Stimulated activated naive CD8-positive, alpha-beta T cell treated with anti-CD3 and anti-CD28 coated beads, Interleukin-15, amount 100 ng/mL, for 72 hours (primary cell): ENCODE measurements at regions not wholly inside any gene's neighbourhood (a gene's known extent, or its start where the extent isn't known, plus 50 kb on each side); places are given as distances from the start of the nearest gene placed in this dataset.
"Not testable (repeated sequence)": the region's sequence is repeated elsewhere in the genome, so short reads cannot be mapped to it uniquely, and the experiment has no call there.

Experiments
- ATAC-seq: fragments of 150-1000 bp; cut with Tn5 transposase; 2 replicates; pipeline ENCODE4 v1.10.0; 2021; ENCODE audit warnings: mild to moderate bottlenecking, moderate library complexity
- DNase-seq, 2 donors: peaks; one replicate each; pipeline ENCODE4 v3.0.0; 2021 to 2022
- H3K27ac Mint-ChIP-seq, 2 donors: one replicate each; pipeline ENCODE4 v1.8.0; 2022; ENCODE audit warnings: mild to moderate bottlenecking in 2 of 2, mixed read lengths in 2 of 2, moderate library complexity in 2 of 2
- H3K27me3 Mint-ChIP-seq: one replicate; pipeline ENCODE4 v1.8.0; 2022; ENCODE audit warnings: mixed read lengths
- H3K4me1 Mint-ChIP-seq: one replicate; pipeline ENCODE4 v1.8.0; 2022; ENCODE audit warnings: mild to moderate bottlenecking, mixed read lengths
- H3K4me3 Mint-ChIP-seq, 2 donors: one replicate each; pipeline ENCODE4 v1.8.0; 2022; ENCODE audit warnings: mild to moderate bottlenecking in 2 of 2, mixed read lengths in 2 of 2, moderate library complexity in 1 of 2
- H3K9me3 Mint-ChIP-seq, 2 donors: one replicate each; pipeline ENCODE4 v1.8.0; 2022; ENCODE audit warnings: mixed read lengths in 2 of 2

DNA sequence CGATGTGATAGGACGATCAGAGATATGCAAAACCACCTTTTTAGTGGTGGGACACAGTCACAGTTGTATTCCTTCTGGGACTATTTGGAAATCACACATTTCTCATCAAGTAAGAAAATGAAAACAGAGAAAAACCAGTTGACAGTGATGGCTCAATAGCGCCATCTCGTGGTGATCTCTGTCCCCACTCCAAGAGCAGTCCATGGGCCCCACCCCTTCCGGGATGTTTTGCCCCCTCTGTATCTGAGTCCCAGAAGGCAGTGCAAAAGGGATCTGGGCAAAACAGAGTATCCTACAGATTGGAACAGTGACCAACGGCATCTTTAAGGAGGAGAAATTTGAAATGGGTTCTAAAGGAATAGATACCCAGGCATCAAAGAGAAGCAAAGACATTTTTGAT lies 155.5 kb downstream of the NPIPA8 start:
- not testable (repeated sequence) for H3K4me1 Mint-ChIP-seq, H3K27me3 Mint-ChIP-seq, H3K4me3 Mint-ChIP-seq, DNase-seq, H3K9me3 Mint-ChIP-seq, H3K27ac Mint-ChIP-seq
- peak; percentile 60 for ATAC-seq

DNA sequence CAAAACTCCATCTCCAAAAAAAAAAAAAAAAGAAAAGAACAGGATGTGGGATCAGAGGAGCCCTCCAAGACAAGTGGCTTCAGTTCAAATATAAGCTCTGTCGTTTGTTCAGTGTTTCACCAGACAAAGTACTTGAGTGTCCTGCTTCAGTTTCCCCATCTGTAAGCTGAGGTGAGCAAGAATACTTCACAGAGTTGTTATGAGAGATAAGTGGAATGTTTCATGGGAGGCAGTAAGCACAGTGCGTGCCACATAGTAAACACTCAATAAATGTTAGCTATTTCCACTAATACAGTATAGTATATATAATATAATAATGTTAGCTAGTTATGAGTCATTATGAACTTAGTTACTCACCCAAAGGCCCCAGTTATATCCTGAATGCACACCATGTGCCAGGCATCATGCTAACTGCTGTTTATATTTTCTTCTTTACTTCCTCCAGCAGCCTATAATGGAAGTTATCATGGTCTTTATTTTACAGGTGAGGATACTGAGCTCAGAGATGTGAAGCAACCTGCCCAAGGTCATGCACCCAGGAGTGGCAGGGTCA lies 162.5 kb downstream of the NPIPA8 start:
- not testable (repeated sequence) for ATAC-seq, H3K9me3 Mint-ChIP-seq, H3K27ac Mint-ChIP-seq, DNase-seq, H3K4me1 Mint-ChIP-seq, H3K27me3 Mint-ChIP-seq, H3K4me3 Mint-ChIP-seq

DNA sequence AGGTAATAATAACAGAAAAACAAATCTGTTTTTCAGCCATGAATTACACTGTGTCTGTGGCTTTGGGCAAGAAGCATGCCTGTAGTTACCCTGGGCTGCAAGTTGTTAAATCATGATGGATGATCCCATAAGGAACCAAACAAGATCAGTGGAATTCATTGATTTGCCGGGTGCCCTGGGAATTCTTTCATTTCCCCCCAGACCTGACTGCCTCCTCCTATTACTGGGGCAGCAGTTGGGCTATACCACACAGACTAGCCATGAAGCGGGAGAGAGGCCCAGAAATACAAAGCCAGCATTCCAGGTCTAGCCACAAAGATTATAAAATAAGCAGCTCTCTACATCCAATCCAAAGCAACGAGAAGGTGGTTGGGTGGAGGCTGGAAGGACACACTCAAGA lies 174.2 kb downstream of the NPIPA8 start:
- H3K27me3 Mint-ChIP-seq: peaks cover 13% of the 10 kb centered on the region
- H3K27ac Mint-ChIP-seq, H3K9me3 Mint-ChIP-seq, DNase-seq, H3K4me3 Mint-ChIP-seq, ATAC-seq, H3K4me1 Mint-ChIP-seq: not testable (repeated sequence)

DNA sequence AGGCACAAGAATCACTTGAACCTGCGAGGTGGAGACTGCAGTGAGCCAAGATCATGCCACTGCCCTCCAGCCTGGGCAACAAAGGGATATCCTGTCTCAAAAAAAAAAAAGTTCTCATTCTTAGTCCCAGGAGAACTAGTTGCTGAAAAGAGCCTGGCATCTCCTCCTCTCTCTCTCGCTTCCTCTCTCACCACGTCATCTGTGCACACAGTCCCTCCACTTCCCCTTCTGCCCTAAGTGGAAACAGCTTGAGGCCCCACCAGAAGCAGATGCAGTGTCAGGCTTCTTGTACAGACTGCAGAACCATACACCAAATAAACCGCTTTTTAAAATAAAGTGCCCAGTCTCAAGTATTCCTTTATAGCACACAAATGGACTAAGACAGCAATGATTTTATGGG lies 175.3 kb downstream of the NPIPA8 start:
- peaks cover 13% of the 10 kb centered on the region for H3K27me3 Mint-ChIP-seq
- H3K9me3 Mint-ChIP-seq, H3K4me1 Mint-ChIP-seq, DNase-seq, H3K4me3 Mint-ChIP-seq, ATAC-seq, H3K27ac Mint-ChIP-seq: not testable (repeated sequence)

DNA sequence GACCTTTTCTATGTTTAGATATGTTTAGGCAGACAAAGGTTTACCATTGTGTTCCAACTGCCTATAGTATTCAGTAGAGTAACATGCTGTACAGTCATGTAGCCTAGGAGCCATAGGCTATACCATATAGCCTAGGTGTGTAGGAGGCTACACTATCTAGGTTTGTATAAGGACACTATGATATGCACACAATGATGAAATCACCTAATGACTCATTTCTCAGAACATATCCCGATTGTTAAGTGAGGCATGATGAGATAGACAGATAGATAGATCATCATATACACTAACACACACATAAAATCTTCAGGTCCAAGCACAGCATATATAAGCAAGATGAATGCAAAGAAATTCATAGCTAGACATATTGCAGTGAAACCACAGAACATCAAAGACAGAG lies 177.4 kb downstream of the NPIPA8 start:
- not testable (repeated sequence) for ATAC-seq, H3K27ac Mint-ChIP-seq, H3K4me1 Mint-ChIP-seq, DNase-seq, H3K9me3 Mint-ChIP-seq, H3K4me3 Mint-ChIP-seq
- H3K27me3 Mint-ChIP-seq: peaks cover 13% of the 10 kb centered on the region

DNA sequence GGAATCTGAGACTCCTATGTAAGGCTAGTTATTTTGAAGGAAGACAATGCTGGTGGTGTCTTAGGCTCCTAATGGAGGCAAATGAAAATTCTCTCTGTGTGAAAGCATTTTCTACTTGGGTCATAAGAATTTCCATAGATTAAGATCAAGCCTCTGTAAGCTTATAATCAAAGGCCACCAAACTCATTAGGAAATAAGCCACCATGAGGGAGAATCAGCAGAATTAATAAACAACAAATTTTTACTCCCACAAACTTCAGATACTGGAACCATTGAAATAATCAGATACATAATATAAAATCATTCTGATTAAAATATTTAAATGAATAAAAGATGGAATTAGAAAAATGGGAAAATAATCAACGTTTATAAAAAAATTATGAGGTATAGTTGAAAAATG lies 178.7 kb downstream of the NPIPA8 start:
- H3K27ac Mint-ChIP-seq, ATAC-seq, H3K4me3 Mint-ChIP-seq, DNase-seq, H3K4me1 Mint-ChIP-seq, H3K9me3 Mint-ChIP-seq: not testable (repeated sequence)
- H3K27me3 Mint-ChIP-seq: peaks cover 13% of the 10 kb centered on the region

DNA sequence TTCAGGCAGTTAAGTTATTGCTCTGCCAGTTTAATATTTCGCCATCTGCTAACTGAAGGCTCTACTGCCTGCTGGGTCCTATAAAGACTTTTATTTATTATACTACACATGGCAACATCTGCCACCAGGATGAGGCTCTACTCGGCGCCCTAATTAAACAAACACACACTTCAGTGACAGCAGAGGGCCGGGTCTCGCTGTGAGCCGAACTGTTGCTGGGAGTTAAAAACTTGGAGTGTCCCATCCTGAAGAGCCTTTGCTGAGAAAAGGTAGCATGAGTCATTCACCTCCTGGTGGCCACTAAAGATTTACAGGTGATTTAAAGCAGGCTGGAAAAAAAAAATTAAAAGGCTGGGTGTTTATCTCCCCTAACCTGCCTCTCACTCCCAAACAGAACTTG lies 183.7 kb downstream of the NPIPA8 start:
- H3K4me1 Mint-ChIP-seq: not testable (repeated sequence)

DNA sequence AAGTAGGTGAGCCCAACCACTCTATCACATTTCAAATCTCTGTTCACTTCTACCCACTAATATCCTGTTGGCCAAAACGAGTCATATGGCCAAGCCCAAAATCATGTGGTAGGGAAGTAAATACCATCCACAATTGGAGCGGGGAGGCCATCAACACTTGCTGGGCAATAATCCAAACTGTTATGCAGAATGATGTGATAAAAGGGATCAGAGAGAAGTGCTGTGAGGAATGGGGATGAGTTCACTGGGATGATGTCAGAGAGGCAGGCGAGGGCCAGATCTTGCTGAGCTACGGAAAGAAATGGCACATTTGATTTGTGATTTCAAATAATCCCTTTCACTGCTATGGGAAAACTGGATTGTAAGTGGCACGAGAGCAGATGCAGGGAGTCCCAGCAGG lies 188.4 kb downstream of the NPIPA8 start:
- H3K4me3 Mint-ChIP-seq, H3K4me1 Mint-ChIP-seq, ATAC-seq, H3K27me3 Mint-ChIP-seq, H3K9me3 Mint-ChIP-seq, H3K27ac Mint-ChIP-seq, DNase-seq: not testable (repeated sequence)

More for the DNA sequence above, 183.7 kb downstream of the NPIPA8 start:
- H3K27ac Mint-ChIP-seq, ATAC-seq, H3K9me3 Mint-ChIP-seq, H3K27me3 Mint-ChIP-seq, H3K4me3 Mint-ChIP-seq, DNase-seq: not testable (repeated sequence)

DNA sequence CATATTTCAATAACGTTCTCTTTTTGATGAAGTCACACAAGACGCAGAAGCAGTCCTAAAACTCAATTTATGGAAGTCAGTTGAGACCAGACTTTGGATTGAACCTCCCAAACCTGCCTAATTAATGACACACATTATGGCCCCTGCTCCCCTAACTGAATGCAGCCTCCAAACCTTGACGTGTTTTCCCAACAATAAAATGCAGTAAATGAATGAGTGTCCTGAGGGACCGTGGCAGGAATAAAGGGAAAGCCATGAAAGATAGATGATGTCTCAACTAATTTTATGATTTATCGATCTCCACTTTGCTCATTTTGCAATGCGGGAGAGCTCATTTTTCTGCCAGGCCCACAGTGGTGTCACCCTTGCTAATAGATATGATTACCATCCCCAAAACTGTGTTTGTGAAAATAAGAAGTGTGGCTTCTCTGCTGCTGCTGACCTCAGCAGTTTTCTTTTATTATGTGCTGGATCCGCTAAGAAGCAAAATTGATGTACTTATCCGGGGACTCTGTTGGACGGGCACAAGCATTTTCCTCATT lies 189.9 kb downstream of the NPIPA8 start:
- H3K27ac Mint-ChIP-seq, H3K4me1 Mint-ChIP-seq, ATAC-seq, H3K9me3 Mint-ChIP-seq, DNase-seq, H3K27me3 Mint-ChIP-seq, H3K4me3 Mint-ChIP-seq: not testable (repeated sequence)

DNA sequence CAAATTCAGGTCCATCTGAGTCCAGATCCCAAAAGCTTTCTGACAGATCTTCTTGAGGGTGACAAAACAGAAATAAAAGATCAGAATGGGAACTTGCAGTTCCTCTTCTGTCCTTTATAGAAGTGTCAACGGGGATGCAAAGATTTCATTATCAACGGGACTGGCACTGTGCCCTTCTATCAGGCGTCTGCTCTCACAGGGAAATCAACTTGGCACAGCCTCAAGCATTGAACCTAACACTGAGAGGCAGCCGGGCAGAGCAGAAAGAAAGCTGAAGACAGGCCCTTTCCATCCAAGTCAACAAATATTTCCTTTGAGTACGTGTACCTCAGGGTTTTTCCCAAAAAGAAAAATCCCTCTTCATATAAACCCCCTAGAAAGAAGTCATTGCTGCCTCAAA lies 194.5 kb downstream of the NPIPA8 start:
- not testable (repeated sequence) for DNase-seq, H3K27me3 Mint-ChIP-seq, ATAC-seq, H3K4me3 Mint-ChIP-seq, H3K27ac Mint-ChIP-seq, H3K9me3 Mint-ChIP-seq, H3K4me1 Mint-ChIP-seq

DNA sequence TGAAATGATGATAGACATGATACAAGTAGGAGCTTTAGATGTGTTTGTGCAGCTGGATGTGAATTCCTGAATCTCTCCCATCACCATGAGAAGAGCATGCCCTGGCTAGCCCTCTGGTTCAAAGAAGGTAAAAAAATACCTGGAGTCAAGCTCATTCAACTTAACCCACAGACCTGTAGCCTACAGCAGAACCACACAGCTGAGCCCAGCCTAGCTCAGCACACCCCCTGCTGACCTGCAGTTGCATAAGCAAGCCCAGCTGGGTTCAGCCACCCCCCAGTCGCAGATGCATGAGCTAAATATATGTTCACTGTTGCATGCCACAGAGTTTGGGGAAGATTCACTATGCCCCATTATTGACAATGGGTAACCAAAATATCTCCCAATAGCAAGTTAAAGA lies 200.2 kb downstream of the NPIPA8 start:
- H3K4me1 Mint-ChIP-seq, DNase-seq, H3K27ac Mint-ChIP-seq, H3K4me3 Mint-ChIP-seq, H3K27me3 Mint-ChIP-seq, ATAC-seq, H3K9me3 Mint-ChIP-seq: not testable (repeated sequence)

DNA sequence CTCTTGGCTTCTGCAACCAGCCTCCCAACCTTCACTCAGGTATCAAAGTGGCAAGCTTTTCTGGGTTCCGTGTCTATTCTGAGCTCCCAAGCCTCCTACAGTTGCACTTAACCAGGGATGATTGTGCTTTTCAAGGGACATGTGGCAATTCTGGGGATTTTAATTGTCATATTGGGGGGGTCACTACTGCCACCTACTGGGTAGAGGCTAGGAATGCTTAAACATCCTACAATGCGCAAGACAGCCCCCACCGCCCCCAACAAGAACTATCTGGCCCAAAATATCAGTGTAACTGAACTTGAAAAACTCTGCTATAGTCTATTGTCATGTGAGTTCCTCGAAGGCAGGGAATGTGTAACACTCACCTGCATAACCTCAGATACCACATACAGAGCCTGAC lies 201.5 kb downstream of the NPIPA8 start:
- not testable (repeated sequence) for H3K27ac Mint-ChIP-seq, H3K4me1 Mint-ChIP-seq, H3K9me3 Mint-ChIP-seq, H3K4me3 Mint-ChIP-seq, DNase-seq, ATAC-seq, H3K27me3 Mint-ChIP-seq

DNA sequence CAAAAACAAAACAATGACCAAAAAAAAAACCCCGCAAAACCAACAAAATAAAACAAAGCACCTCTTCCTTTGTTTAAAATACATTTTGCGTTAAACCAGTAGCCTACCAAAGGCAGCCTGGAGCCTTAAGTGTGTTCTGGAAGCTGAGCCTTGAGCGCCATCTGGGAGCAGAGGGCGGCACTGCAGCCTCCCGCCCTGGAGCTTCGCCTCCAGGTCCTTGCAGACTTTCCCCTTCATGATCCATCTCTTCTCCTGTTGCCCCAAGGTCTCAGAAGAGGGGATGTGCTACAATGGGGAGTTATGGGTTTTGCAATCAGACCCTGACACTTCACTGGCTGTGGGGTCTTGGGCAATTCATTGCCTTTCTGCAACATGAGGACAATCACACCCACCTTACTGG lies 204.9 kb downstream of the NPIPA8 start:
- peak; percentile 62 for ATAC-seq
- not testable (repeated sequence) for H3K4me3 Mint-ChIP-seq, DNase-seq, H3K27ac Mint-ChIP-seq, H3K27me3 Mint-ChIP-seq, H3K4me1 Mint-ChIP-seq, H3K9me3 Mint-ChIP-seq

DNA sequence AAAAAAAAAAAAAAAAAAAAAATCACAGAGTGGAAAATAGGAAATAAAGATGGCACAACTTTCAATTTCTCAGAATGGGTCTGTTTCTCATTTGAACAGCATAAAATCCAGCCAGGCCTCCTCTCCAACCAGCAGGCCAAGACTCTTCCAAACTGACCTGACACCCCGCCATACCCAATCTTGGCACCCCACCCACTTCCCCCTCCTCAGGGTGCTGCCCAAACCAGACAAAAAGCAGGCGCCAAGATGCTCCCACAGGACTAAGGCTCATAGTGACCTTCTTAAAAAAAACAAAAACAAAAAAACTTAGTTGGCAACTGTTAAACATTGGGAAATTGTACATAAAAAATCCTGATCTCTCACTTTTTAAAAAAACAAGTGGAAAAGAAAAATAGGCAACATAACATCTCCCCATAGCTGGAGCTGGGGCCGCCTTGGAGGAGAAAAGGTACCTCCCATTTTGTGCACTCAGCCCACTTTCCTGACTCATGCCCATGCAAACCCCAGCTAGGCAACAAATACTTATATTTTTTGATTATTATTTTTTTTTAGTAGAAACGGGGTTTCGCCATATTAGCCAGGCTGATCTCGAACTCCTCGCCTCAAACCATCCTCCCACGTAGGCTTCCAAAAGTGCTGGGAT lies 205.9 kb downstream of the NPIPA8 start:
- not testable (repeated sequence) for H3K27me3 Mint-ChIP-seq, H3K27ac Mint-ChIP-seq, H3K4me1 Mint-ChIP-seq, H3K4me3 Mint-ChIP-seq, ATAC-seq, DNase-seq, H3K9me3 Mint-ChIP-seq

DNA sequence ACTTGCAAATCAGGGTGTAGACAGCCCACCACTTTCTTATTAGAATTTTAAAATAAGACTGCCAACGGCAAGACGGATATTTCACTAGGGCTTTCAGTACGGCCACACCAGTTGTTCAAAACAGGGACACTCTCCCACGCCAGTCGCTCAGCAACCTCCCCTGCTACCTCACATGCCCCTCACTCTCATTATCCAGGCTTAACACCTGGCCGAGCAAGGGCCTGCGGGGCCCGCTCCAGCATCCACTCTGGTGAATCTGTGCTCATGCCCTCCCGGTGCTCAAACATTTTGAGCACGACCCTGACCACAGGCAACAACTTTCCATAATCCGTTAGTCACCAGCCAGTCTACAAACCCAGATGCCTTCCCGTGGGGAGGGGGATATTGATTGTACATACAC lies 209.5 kb downstream of the NPIPA8 start:
- not testable (repeated sequence) for H3K9me3 Mint-ChIP-seq, H3K4me1 Mint-ChIP-seq, H3K27me3 Mint-ChIP-seq, DNase-seq, ATAC-seq, H3K27ac Mint-ChIP-seq, H3K4me3 Mint-ChIP-seq

DNA sequence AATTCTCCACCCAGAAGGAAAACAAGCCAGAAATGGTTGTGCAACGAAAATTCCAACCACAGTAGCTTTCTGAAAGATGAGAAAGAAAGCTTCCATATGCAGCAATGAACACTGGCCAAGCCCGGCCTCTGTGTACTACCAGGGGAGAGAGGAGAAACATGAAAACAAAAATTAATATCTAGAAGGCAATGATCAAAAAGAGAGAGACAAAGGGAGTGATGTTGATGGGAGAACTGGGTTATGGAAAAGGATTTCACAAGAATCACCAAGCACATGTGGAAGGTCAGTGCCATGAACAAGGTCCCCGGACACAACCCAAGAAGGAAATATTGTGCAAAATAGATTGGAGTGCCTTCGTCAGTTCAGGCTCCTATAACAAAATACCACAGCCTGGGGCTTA lies 217.4 kb downstream of the NPIPA8 start:
- not testable (repeated sequence) for H3K4me1 Mint-ChIP-seq, ATAC-seq, H3K27ac Mint-ChIP-seq, DNase-seq, H3K4me3 Mint-ChIP-seq, H3K27me3 Mint-ChIP-seq, H3K9me3 Mint-ChIP-seq

DNA sequence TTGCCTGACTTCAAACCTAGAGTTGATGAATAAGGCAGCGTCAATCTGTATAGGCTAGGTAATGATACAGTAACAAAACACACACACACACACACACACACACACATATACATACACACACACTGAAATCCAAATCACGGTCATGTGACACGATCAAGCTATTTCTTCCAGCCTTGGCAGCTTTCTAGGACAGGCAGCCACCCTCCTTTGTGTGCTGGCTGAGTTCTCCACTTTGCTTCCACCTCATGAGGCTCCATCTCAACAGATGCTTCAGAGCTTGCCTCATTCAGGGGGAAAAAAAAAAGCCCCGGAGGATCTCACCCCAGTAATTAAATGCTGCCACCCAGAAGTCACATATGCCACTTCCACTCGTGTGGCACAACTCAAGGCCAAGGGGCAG lies 217.9 kb downstream of the NPIPA8 start:
- not testable (repeated sequence) for H3K9me3 Mint-ChIP-seq, H3K4me1 Mint-ChIP-seq, DNase-seq, H3K27ac Mint-ChIP-seq, H3K27me3 Mint-ChIP-seq, H3K4me3 Mint-ChIP-seq, ATAC-seq
